BE2C (cell line): ENCODE measurements at regions not wholly inside any gene's neighbourhood (a gene's known extent, or its start where the extent isn't known, plus 50 kb on each side); places are given as distances from the start of the nearest gene placed in this dataset.

Source experiments
- DNase-seq: peaks from one replicate; pipeline ENCODE4 v3.0.0-alpha.2; 2020
- H3K27me3 ChIP-seq: fragments of 250-450 bp; sonication (Bioruptor Pico); 2 replicates; pipeline ENCODE4 v1.5.1; 2020; ENCODE audit warnings: mild to moderate bottlenecking
- H3K36me3 ChIP-seq: fragments of 250-450 bp; sonication (Bioruptor Pico); 2 replicates; pipeline ENCODE4 v1.5.1; 2020; ENCODE audit warnings: mild to moderate bottlenecking
- H3K4me1 ChIP-seq: fragments of 250-450 bp; sonication (Bioruptor Pico); 2 replicates; pipeline ENCODE4 v1.5.1; 2020
- H3K4me3 ChIP-seq: 2 replicates; pipeline ENCODE4 v1.5.1; 2011; ENCODE audit warnings: low read depth, low read length
- H3K9me3 ChIP-seq: fragments of 250-450 bp; sonication (Bioruptor Pico); 2 replicates; pipeline ENCODE4 v1.5.1; 2020
- TF ChIP-seq, protein P1 (sequence below): IDR thresholded peaks from 2 replicates; pipeline ENCODE4 v1.5.1; 2012; ENCODE audit warnings: mild to moderate bottlenecking, low read depth, low read length

DNA sequence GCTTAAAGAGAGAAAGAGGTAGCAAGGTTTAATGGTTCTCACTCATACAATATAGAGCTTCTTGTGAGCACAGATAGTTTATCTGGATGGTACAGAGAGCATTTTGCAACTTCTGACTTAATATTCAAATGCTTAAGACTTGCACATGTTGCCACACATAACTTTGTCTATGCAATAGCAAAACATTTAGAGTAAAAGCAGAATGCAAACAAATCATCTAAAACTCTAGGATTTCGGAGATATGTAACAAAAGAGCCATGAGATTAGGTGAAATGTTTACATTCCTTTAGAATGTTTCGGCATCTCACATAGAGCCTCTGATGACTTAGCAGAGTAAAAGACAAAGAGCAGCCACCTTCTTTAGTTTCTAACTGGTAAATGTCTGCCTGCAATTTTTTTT lies 717.1 kb upstream of the LRRN3 start:
- no peaks in the 10 kb centered on the region for H3K36me3 ChIP-seq
- DNase-seq: no peak
- H3K4me3 ChIP-seq: no peak overlapping the region
- TF ChIP-seq, protein P1, sequence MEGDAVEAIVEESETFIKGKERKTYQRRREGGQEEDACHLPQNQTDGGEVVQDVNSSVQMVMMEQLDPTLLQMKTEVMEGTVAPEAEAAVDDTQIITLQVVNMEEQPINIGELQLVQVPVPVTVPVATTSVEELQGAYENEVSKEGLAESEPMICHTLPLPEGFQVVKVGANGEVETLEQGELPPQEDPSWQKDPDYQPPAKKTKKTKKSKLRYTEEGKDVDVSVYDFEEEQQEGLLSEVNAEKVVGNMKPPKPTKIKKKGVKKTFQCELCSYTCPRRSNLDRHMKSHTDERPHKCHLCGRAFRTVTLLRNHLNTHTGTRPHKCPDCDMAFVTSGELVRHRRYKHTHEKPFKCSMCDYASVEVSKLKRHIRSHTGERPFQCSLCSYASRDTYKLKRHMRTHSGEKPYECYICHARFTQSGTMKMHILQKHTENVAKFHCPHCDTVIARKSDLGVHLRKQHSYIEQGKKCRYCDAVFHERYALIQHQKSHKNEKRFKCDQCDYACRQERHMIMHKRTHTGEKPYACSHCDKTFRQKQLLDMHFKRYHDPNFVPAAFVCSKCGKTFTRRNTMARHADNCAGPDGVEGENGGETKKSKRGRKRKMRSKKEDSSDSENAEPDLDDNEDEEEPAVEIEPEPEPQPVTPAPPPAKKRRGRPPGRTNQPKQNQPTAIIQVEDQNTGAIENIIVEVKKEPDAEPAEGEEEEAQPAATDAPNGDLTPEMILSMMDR: no peak
- H3K9me3 ChIP-seq: no peaks in the 10 kb centered on the region
- H3K27me3 ChIP-seq: no peaks in the 10 kb centered on the region
- H3K4me1 ChIP-seq: peaks cover 6% of the 10 kb centered on the region; the same call in 1 of the 2 replicates

DNA sequence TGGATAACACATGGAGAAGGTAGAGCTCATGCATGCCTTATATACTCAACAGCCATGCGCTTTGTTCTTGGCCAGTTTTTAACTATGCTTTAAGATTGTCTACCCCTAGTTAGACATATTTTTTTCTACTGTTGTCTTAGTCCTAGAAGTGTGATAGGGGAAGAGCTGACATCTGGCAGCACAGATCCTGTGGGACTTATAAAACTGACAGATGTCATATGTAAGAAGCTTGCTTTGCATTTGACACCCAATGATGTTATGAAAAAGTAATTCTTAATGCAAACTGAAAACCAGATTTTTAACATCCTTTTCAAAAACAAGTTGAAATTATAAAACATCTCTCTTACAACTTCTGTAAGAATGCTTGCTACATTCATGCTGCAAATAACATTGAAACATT lies 715.9 kb upstream of the LRRN3 start:
- Histone ChIP-seq H3K9me3 (no peaks in the 10 kb centered on the region), H3K27me3 (no peaks in the 10 kb centered on the region), H3K36me3 (no peaks in the 10 kb centered on the region), H3K4me1 (peaks cover 6% of the 10 kb centered on the region; the same call in 1 of the 2 replicates), H3K4me3 (no peak overlapping the region)
- TF ChIP-seq, protein P1: no peak
- no peak for DNase-seq

DNA sequence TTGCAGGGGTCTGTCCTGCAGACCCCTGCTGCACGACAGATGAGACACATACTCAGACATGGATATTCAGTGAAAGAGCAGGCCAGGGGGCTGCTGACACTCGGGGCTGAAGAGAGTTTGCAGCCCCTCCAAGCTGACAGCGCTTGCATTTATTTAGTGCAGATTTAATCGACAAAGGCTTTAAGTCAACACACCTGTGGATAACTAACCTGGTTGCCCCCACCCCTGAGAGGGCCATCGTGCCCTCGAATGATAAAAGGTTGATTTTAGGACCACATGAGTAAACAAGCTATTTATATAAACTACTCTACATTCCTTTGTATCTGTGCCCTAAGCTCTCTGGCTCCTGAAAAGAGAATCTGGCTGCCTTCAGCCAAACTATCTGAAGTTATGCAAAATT lies 708.2 kb upstream of the LRRN3 start:
- DNase-seq: no peak
- Histone ChIP-seq H3K27me3 (no peaks in the 10 kb centered on the region), H3K36me3 (no peaks in the 10 kb centered on the region), H3K4me1 (0 out of 2 replicates have a peak, but pooled peaks cover 2% of the 10 kb centered on the region), H3K4me3 (no peak overlapping the region), H3K9me3 (no peaks in the 10 kb centered on the region)
- TF ChIP-seq, protein P1: no peak

DNA sequence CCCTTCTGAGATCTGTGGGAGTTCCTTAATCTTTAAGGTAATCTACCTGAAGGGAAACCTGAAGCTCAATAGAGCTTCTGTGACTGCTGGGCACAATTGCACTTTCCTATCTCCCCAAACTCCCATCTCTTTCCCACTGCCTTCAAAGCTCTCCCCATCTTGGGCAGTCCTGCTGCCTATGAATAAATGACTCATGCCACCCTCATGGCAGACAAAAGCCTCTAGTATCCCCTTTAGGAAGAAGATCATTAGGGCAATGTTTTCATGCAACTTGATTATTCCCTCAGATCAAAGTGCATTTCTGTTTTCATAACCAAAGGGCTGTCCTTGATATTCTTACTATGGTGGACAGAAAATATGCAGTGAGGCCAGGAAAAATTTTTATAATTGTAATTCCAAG lies 704.9 kb upstream of the LRRN3 start:
- H3K9me3 ChIP-seq: no peaks in the 10 kb centered on the region
- no peaks in the 10 kb centered on the region for H3K4me1 ChIP-seq
- no peaks in the 10 kb centered on the region for H3K27me3 ChIP-seq
- no peak for DNase-seq
- no peak overlapping the region for H3K4me3 ChIP-seq
- H3K36me3 ChIP-seq: no peaks in the 10 kb centered on the region
- TF ChIP-seq, protein P1: no peak

DNA sequence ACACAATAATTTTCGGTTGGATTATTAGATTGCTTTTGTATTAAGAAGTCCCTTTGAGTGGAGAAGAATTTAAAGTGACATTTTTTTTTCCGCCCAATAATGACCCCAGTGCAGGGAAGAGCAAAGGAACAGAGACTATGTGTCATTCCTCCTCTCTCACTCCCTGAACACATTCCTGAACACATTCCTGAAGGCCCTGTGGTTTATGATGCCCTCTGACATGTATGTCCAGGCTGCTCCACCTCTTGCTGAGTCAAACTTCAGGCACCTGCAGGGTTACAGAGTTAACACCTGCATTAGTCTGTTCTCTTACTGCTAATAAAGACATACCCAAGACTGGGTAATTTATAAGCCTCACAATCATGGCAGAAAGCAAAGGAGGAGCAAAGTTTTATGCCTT lies 704.0 kb upstream of the LRRN3 start:
- Histone ChIP-seq H3K4me1 (no peaks in the 10 kb centered on the region), H3K27me3 (no peaks in the 10 kb centered on the region), H3K9me3 (no peaks in the 10 kb centered on the region), H3K36me3 (no peaks in the 10 kb centered on the region), H3K4me3 (no peak overlapping the region)
- no peak for DNase-seq
- TF ChIP-seq, protein P1: no peak

DNA sequence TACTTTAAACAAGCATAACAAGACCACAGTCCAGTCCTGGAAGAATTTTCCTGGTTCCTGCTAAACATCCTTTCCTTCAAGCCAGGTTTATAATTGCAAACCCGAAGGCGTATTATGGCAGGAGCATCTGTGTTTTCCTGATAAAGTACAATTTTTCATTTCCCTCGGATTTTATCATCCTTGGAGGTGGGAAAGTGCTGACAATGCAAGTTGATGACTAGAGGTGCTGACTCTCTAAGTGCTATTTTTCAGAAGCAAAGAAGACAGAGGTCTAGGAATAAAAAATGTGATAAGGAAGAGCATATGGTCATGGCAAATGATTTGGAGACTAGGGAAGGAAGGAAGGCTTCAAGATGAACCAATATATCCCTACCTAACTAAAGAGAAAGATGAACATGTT lies 703.2 kb upstream of the LRRN3 start:
- no peak overlapping the region for H3K4me3 ChIP-seq
- TF ChIP-seq, protein P1: no peak
- no peak for DNase-seq

More for the DNA sequence above, 703.2 kb upstream of the LRRN3 start:
- Histone ChIP-seq H3K27me3 (no peaks in the 10 kb centered on the region), H3K4me1 (no peaks in the 10 kb centered on the region), H3K36me3 (no peaks in the 10 kb centered on the region), H3K9me3 (0 out of 2 replicates have a peak, but pooled peaks cover 2% of the 10 kb centered on the region)
